ENCODE measurements at regions not wholly inside any gene's neighbourhood (a gene's known extent, or its start where the extent isn't known, plus 50 kb on each side); places are given as distances from the start of the nearest gene placed in this dataset.

DNA sequence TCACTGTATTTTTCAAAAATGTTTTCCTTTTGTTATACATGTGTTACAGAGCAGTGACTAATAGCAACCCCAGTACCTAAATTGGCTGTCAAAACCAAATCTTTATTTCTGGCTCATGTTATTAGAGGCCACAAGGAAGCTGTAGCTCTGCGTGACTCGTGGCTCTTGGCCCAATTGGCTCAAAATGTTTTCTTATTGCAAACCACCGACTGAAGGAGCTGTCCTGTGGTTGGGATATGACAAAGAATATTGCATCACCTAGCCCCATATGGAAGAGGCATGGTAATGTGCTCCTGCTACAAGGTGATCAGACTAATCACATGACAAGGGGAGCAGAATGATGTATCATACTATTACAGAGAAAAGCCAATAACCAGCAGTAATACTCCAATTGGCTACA lies 1058.5 kb downstream of the CBLN2 start:
- no peak for DNase-seq (ENCODE audit: low spot score)
- no peak for TF ChIP-seq CTCF (IDR thresholded peaks at IDR 0.05; ENCODE audit: extremely low read depth, missing control alignments)

- TF ChIP-seq CTCF (IDR thresholded peaks at IDR 0.05; ENCODE audit: extremely low read depth, missing control alignments) = no peak
- DNase-seq (ENCODE audit: low spot score) = no peak
Observed at GRCh38 chr18:71471963-71472725, 1072.0 kb downstream of the CBLN2 start.

DNA sequence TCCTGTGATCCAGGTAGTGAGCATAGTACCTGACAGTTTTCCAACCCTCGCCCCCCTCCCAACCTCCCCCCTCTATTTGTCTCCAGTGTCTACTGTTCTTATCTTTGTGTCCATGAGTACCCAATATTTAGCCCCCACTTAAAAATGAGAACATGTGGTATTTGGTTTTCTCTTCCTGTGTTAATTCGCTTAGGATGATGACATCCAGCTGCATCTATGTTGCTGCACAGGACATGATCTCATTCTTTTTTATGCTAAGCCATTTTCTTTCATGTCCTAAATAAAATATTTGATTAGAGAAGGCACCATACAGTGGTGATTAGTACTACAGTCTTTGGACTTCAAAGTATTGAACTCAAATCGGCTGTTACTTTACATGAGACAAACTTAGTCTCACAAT lies 1087.9 kb downstream of the CBLN2 start:
- DNase-seq (ENCODE audit: low spot score) = no peak
- no peak for TF ChIP-seq CTCF (IDR thresholded peaks at IDR 0.05; ENCODE audit: extremely low read depth, missing control alignments)

DNA sequence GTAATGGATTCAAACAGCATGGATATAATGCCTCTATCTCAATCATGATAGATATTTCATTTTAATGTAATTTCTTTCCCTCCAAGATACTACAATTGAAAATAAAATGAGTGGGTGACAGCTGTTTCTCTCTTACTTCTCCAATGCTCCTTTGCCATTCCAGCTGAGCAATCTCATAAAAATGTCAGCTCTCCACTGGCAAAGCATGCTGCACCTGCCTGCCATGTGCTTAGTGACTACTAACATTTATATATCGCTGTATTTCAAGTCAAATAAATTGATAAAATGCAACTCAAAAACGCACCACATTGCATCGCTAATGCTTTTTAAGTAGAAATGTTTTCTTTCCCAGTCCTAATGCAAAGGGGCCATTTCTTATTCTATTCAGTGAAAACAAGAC lies 1093.9 kb downstream of the CBLN2 start:
- TF ChIP-seq CTCF (IDR thresholded peaks at IDR 0.05; ENCODE audit: extremely low read depth, missing control alignments) = no peak
- no peak for DNase-seq (ENCODE audit: low spot score)

- no peak for DNase-seq (ENCODE audit: low spot score)
- TF ChIP-seq CTCF (IDR thresholded peaks at IDR 0.05; ENCODE audit: extremely low read depth, missing control alignments) = no peak
Observed at GRCh38 chr18:71443706-71444480, 1100.2 kb downstream of the CBLN2 start.

DNA sequence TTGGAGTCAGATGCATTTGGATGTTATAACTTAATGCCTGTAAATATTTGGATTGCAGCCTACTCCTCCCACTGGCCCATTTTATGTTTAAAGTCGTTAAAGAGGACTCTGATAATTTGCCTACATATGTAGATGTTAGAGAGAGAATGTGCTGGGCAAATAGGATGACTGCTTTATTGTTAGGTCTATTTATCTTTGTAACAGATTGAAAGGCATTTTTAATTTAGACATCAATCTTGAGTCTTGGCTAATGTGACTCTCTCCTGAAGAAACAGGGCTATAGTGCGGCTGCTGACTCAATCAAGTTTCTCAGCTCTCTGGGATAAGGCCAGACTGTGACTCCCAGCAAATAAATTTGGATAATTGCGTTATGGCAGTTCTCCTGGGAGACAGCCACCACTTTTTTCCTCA lies 1101.4 kb downstream of the CBLN2 start:
- no peak for DNase-seq (ENCODE audit: low spot score)

More for the DNA sequence above, 1101.4 kb downstream of the CBLN2 start:
- TF ChIP-seq CTCF (IDR thresholded peaks at IDR 0.05; ENCODE audit: extremely low read depth, missing control alignments) = no peak
